Adrenal gland (tissue), 9 donors: ENCODE measurements at regions not wholly inside any gene's neighbourhood (a gene's known extent, or its start where the extent isn't known, plus 50 kb on each side); places are given as distances from the start of the nearest gene placed in this dataset.

Experiments used
- DNase-seq, 7 donors: peaks; one replicate each; pipeline ENCODE4 v3.0.0-alpha.2; 2019 to 2020
- H3K27ac ChIP-seq, 5 donors: fragments of 200-600 bp; sonication (generic) in 4 of 5; 1 replicate in 3 of 5; 2 replicates in 2 of 5; pipeline versions ENCODE4 v1.5.1 to v1.8.0; 2016 to 2020; ENCODE audit warnings: mild to moderate bottlenecking in 1 of 5
- H3K27me3 ChIP-seq: fragments of 200-600 bp; 2 replicates; pipeline ENCODE4 v1.8.0; 2021
- H3K36me3 ChIP-seq, 2 donors: fragments of 200-600 bp; replicated peaks in 1 of 2; 1 replicate in 1 of 2; 2 replicates in 1 of 2; pipeline versions ENCODE4 v1.5.1 to v1.8.0; 2018 to 2022
- H3K4me1 ChIP-seq, 2 donors: fragments of 200-600 bp; replicated peaks in 1 of 2; 1 replicate in 1 of 2; 2 replicates in 1 of 2; pipeline versions ENCODE4 v1.5.1 to v1.8.0; 2018 to 2021
- H3K4me3 ChIP-seq, 4 donors: fragments of 200-600 bp; sonication (generic) in 3 of 4; one replicate each; pipeline ENCODE4 v1.5.1; 2016 to 2018
- H3K9me3 ChIP-seq, 3 donors: fragments of 200-600 bp; sonication (generic) in 1 of 3; replicated peaks in 1 of 3; 1 replicate in 2 of 3; 2 replicates in 1 of 3; pipeline versions ENCODE4 v1.5.1 to v1.8.0; 2016 to 2021
- POLR2A ChIP-seq, 2 donors: fragments of 450-650 bp; IDR thresholded peaks; one replicate each; pipeline ENCODE4 v1.6.1; 2017; ENCODE audit warnings: antibody characterized with exemption in 2 of 2, mild to moderate bottlenecking in 2 of 2, moderate library complexity in 1 of 2
- WGBS, 4 donors: extraction: QIAGEN DNeasy Blood & Tissue Kit in 2 of 4; methylation state at CpG; one replicate each; pipeline versions ENCODE4 v1.1.5 to v1.1.7; 2013 to 2017; 5-methylcytosine and 5-hydroxymethylcytosine counted together
- intact Hi-C, 2 donors: fragments of 100-400 bp; cut with DNase I; formaldehyde crosslinking; loops; one replicate each; pipeline versions ENCODE4 v1.14.1 to v1.15.0; 2022 to 2023
- small RNA-seq, 2 donors: library from RNA; depleted of rRNA; stranded (forward); fragments of <200 nt; gene quantifications; one replicate each; pipeline ENCODE3, GENCODE V24; 2016
- TF ChIP-seq, protein P1 (sequence below), 6 experiments: fragments of 450-650 bp in 4 of 6; fragments of 200-600 bp in 2 of 6; sonication (generic) in 1 of 6; IDR thresholded peaks; 1 replicate in 5 of 6; 2 replicates in 1 of 6; pipeline versions ENCODE4 v1.5.1 to v1.8.0; 2016 to 2021; ENCODE audit warnings: antibody characterized with exemption in 6 of 6, mild to moderate bottlenecking in 2 of 6, moderate library complexity in 1 of 6
- donor health status: healthy with polysubstance abuse.
- donor health status: Bipolar disorder and iron deficiency.
- donor health status: DM: yes; HTN: yes; CAD: no.
- donor health status: DM: no; HTN: no; CAD: no.
- donor health status: DM: no; HTN: no; CAD: no.

DNA sequence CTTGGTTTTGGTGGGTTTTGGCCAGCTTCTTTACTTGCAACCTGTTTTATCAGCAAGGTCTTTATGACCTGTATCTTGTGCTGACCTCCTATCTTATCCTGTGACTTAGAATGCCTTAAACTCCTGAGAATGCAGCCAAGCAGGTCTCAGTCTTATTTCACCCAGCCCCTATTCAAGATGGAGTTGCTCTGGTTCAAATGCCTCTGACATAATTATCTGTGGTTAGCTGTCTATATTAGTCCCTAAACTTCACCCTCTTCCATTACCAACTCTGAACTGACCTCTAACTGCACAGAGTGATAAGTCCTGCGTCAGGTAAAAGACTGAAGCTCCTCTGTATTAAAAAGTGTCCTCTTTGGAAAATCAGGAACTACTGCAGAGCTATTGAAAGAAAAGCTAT lies 61.9 kb upstream of the CD96 start:
- Histone ChIP-seq H3K4me3 (no peak overlapping the region), H3K36me3 (no peaks in the 10 kb centered on the region), H3K27ac (no peak overlapping the region), H3K27me3 (no peaks in the 10 kb centered on the region), H3K4me1 (no peaks in the 10 kb centered on the region), H3K9me3 (no peaks in the 10 kb centered on the region)
- no peak for DNase-seq
- TF ChIP-seq, protein P1, sequence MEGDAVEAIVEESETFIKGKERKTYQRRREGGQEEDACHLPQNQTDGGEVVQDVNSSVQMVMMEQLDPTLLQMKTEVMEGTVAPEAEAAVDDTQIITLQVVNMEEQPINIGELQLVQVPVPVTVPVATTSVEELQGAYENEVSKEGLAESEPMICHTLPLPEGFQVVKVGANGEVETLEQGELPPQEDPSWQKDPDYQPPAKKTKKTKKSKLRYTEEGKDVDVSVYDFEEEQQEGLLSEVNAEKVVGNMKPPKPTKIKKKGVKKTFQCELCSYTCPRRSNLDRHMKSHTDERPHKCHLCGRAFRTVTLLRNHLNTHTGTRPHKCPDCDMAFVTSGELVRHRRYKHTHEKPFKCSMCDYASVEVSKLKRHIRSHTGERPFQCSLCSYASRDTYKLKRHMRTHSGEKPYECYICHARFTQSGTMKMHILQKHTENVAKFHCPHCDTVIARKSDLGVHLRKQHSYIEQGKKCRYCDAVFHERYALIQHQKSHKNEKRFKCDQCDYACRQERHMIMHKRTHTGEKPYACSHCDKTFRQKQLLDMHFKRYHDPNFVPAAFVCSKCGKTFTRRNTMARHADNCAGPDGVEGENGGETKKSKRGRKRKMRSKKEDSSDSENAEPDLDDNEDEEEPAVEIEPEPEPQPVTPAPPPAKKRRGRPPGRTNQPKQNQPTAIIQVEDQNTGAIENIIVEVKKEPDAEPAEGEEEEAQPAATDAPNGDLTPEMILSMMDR (IDR thresholded peaks at IDR 0.05) = no peak
- TF ChIP-seq POLR2A (IDR thresholded peaks at IDR 0.05) = no peak
- 82 to 100% (median 89%) methylated on average over 1 of the region's 1 CpG for WGBS, 4 donors
- intact Hi-C loops = no loop called here

GRCh38 chr3:111481551-111481950 lies 60.4 kb upstream of the CD96 start:
- H3K4me1 ChIP-seq = no peaks in the 10 kb centered on the region
- TF ChIP-seq, protein P1 (IDR thresholded peaks at IDR 0.05) = no peak
- TF ChIP-seq POLR2A (IDR thresholded peaks at IDR 0.05) = no peak
- no peaks in the 10 kb centered on the region for H3K36me3 ChIP-seq
- no peaks in the 10 kb centered on the region for H3K27me3 ChIP-seq
- intact Hi-C loops = no loop called here
- DNase-seq = no peak
- H3K4me3 ChIP-seq = no peak overlapping the region
- H3K9me3 ChIP-seq = no peaks in the 10 kb centered on the region
- H3K27ac ChIP-seq = no peak overlapping the region

DNA sequence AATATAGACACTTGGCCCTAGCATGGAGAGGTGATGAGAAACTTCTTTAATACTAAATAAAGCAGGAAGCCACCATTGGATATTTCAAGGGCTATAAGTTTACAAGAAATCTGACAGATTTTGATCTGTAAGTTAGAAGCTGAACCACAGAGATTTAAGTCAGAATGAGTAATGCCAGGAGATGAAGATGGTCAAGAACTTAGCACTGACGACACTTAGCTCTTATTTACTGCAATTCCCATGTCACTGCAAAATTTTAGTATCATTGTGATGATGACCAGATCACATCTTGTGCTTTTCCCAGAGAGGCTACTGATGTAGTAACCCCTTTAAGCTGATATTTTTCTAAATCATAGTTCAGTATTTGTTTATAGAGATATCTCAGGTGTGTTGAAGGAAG lies 59.4 kb upstream of the CD96 start:
- no peak overlapping the region for H3K27ac ChIP-seq

GRCh38 chr3:111485086-111485485 lies 56.9 kb upstream of the CD96 start:
- Histone ChIP-seq H3K4me1 (no peaks in the 10 kb centered on the region), H3K27me3 (no peaks in the 10 kb centered on the region), H3K9me3 (no peaks in the 10 kb centered on the region), H3K4me3 (no peak overlapping the region), H3K36me3 (no peaks in the 10 kb centered on the region), H3K27ac (no peak overlapping the region)
- TF ChIP-seq, protein P1 (IDR thresholded peaks at IDR 0.05) = no peak
- TF ChIP-seq POLR2A (IDR thresholded peaks at IDR 0.05) = no peak
- DNase-seq = no peak
- intact Hi-C loops = no loop called here
- WGBS, 4 donors = 77 to 96% (median 84%) methylated on average over 1 of the region's 1 CpG

More for the DNA sequence above, 59.4 kb upstream of the CD96 start:
- 56 to 72% (median 71%) methylated on average over 1 of the region's 1 CpG for WGBS, 4 donors
- intact Hi-C loops = no loop called here
- H3K4me3 ChIP-seq = no peak overlapping the region
- H3K27me3 ChIP-seq = no peaks in the 10 kb centered on the region
- DNase-seq = no peak
- TF ChIP-seq POLR2A (IDR thresholded peaks at IDR 0.05) = no peak
- TF ChIP-seq, protein P1 (IDR thresholded peaks at IDR 0.05) = no peak
- H3K4me1 ChIP-seq = no peaks in the 10 kb centered on the region
- no peaks in the 10 kb centered on the region for H3K9me3 ChIP-seq
- H3K36me3 ChIP-seq = no peaks in the 10 kb centered on the region

Small RNAs in the stretch of these regions (small RNA-seq; reads per million reads assigned to genes)
- gene ATP6V0CP2 = 0 reads per million in 2 donors
